Stimulated activated CD4-positive, alpha-beta T cell treated with anti-CD3 and anti-CD28 coated beads, Interleukin-2, amount 100 ng/mL, for 48 hours (primary cell): ENCODE measurements at regions not wholly inside any gene's neighbourhood (a gene's known extent, or its start where the extent isn't known, plus 50 kb on each side); places are given as distances from the start of the nearest gene placed in this dataset.
A peak's percentile ranks its signal among the peaks of the same experiment; 100 is the strongest.

Experiments
- DNase-seq, 2 donors: peaks; one replicate each; pipeline ENCODE4 v3.0.0-alpha.2; 2020

DNA sequence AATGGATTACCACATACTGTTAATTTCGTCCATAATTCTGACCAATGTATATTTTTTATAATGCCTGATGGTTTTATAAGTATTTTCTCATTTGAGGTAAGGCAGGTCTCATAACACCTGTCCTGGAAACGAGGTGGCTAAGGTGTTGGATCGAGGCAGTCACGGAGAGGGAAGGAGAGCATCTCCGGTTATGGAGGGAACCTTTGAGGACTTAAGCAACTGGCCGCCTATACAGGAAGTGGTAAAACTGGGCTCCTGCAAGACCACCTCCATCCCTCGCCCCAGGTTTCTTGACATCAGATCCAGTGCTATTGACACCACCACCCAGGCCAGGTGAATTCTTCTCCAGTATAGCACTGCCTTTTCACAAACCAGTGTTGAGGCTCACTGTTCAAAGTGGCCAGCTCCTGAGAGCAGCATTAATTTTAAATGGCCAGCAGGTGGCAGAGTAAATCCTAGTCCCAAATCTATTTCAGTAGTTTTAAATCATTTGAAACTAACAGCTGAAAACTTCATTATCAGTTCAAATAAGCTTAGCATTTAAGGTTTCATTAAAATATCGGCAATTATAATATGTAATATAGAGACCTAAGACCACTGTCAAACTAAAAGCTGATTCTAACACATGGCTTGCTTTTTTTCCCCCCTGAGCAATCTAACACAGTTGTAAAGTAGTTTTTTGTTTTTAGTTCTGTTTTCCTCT, 100.8 kb downstream of the PPM1A start:
- DNase-seq, result peak in 1 of 2 donors; percentile 23

DNA sequence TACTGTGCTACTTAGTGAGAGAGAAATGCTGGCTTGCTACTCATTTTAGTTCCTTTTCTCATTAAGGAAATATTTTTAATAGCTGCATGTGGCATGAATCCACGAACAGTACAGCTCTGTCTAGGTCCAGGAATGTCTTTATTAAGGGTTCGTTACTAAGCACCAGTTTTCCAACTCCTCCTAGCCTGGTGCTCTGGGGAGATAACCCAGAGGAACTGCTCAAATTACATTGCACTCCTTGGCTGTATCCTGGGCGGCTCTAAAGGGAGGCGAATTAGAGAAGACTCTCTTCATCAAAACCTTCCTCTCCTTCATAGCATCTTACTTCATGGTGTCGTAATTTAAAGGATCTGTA, 101.3 kb downstream of the PPM1A start:
- DNase-seq, result no peak

DNA sequence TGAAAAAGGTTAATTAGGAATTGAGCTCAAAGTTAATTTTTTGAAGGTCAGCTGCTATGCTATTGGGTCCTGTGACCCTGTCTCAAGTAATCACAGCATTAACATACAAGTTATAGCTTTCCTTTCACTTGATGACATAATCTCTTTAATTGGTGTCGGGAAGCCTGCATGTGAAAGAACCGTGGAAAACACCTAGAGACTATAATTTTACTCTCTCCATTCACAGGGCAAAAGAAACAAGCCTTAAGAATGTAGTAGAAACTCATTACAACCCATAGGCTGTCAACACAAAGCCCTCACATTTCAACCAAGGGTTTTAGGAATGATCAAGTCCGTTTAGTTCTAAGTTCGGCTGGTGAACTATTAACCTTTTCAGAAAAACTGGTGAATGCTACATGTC, 104.4 kb downstream of the PPM1A start:
- no peak for DNase-seq

DNA sequence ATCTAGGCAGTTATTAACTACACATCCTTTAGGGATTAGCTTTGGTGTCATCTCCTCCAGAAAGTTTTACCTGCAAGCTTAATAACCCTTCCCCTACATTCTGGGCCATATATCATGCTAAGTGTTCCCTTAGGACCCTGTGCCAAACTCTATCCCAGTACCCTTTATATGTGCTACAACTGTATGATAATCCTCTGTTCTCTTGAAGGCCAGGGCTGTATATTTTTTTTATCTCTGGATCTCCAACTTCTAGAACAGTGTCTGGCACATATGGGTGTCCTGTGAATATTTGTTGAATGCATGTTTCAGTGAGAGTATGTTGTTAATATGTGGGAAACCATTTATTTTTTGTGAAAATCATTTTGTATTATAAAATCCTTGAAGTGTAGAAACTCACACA, 106.7 kb downstream of the PPM1A start:
- no peak for DNase-seq

DNA sequence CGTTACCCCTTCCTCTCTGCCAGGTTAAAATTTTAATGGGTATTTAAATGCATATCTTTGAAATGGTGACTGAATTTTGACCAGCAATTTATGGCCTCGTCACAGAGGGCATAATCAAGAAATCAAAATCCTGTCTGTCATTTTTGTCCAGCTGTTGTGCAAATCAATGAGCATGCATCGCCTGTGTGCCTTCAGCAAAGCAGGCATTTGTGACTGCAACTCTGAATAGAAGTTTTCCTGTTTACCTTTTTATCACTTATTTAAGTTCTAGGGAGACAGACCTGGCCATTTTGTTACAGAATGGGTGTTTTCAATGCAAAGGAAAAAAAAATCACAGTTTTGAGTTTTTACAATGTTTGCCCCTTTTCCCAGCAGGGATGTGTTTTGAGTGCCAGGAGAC, 107.4 kb downstream of the PPM1A start:
- no peak for DNase-seq

DNA sequence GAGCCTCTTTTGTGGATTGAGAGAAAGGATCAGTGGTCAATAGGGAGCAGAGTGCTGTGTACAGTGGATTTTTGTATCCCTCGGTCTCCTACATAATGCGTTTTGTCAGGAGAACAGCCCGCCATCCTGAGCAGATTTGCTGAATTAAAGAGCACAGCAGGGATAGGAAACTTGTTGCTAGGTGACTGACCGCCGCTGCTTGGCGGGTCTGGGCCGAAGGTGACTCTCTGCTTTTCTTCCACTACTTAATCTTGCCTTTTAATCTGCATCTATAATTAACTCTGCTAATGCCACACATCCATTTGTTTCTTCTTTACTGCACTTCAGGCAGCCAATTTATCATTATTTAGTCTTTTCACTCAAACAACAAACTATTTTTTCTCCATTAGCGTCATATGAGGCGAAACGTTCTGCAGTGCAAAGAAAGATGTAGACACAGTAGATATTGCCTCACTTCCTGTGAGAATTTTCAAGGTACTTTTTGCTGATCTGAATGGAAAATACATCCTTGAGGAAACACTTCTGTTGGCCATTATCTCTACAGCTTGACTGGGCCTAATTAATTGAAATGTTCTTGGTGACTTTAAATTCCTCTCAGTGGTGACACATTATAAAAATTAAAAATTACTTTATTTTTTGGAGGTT, 108.0 kb downstream of the PPM1A start:
- no peak for DNase-seq

DNA sequence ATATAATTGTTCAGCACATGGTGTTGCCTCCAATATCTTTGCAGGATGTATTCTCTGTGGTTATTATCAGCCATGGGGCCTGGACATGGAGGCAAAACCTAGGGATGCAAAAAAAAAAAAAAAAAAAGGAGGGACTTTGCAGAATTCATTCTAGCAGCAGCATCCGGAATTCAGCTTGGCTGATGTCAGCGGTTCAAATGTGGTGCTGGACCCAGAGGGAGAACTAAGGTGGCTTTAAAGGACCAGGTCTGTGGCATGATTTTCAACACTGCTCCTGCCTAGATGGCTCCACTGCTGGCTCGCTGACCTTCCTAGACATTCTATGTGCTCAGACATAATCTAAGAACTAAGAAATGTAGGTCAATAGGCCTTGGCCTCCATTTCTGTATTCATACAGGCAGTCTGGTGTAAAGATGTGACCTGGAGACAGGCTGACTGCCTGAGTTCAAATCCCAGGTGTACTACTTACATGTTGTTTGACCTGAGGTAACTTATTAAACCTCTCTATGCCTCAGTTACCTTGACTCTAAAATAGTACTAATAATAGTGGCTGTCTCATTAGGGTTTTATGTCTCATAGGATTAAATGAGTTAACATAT, 108.6 kb downstream of the PPM1A start:
- no peak for DNase-seq

DNA sequence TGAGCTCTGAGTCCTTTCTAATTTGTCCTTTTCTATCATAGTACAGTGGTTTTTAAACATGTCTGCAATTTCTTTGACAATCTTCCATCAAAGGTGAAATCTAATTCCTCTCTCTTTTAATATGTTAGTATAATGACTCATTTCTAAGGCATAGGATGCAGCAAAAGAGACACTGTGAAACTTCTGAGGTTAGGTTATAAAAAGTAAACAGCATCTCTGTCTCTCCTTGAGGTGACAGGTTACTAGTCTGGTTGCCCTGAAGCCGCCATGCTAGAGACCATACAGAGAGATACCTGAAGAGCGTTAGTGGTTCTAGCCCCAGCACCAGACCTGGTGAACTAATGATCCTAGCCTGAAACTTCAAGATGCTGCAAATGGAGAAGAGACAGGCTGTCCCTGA, 114.3 kb downstream of the PPM1A start:
- DNase-seq, result no peak

DNA sequence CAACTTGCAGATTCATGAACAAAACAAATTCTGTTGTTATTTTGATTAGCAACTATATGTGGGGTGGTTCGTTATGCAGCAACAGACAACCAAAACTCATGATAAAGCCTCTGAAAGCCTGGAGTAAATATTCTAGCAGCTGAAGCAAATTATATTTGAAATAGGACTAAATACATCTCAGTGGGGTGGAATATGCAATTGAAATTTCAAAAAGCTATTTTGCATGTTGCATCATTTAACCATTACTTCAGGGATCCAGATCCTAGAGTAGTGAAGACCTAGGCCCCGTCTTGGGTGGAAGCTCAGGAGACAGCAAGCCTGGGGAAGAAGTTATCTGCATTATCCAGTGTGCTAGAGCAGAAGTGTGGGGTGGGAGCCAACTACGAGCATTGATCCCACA, 114.7 kb downstream of the PPM1A start:
- DNase-seq, result no peak

DNA sequence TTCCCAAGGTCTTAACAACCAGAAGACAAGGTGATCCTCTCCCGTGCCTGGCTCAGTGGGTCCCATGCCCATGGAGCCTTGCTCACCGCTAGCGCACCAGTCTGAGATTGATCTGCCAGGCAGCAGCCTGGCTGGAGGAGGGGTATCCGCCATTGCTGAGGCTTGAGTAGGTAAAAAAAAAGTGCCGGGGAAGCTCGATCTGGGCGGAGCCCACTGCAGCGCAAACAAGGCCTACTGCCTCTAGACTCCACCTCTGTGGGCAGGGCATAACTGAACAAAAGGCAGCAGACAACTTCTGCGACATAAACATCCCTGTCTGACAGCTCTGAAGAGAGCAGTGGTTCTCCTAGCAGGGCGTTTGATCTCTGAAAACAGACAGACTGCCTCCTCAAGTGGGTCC, 104.0 kb downstream of the C14orf39 start:
- DNase-seq, result no peak
